ENCODE measurements at regions not wholly inside any gene's neighbourhood (a gene's known extent, or its start where the extent isn't known, plus 50 kb on each side); places are given as distances from the start of the nearest gene placed in this dataset.

GRCh38 chr7:132656846-132657776, 80.8 kb upstream of the PLXNA4 start:
- H3K27ac Mint-ChIP-seq = peak overlapping the region; percentile 36
- no peak for TF ChIP-seq CTCF (IDR thresholded peaks at IDR 0.05)
- H3K4me3 Mint-ChIP-seq = no peak overlapping the region
- POLR2A ChIA-PET = no interaction called here
- peaks cover 3% of the 10 kb centered on the region for H3K27me3 Mint-ChIP-seq
- peaks cover 7% of the 10 kb centered on the region for H3K9me3 Mint-ChIP-seq
- H3K4me1 Mint-ChIP-seq = peaks cover 39% of the 10 kb centered on the region
- ATAC-seq (ENCODE audit: low read depth) (peak; percentile 14), DNase-seq (no peak)
- CTCF ChIA-PET = no interaction called here
- intact Hi-C loops (cut with micrococcal nuclease) = loop anchor here (10.0 kb wide), 1 partner anchor 428 kb away; the partner anchor contains the start of gene CHCHD3
- no peaks in the 10 kb centered on the region for H3K36me3 Mint-ChIP-seq (ENCODE audit: low read depth)

- H3K4me1 Mint-ChIP-seq = peaks cover 39% of the 10 kb centered on the region
- no peak for ATAC-seq (ENCODE audit: low read depth)
- H3K9me3 Mint-ChIP-seq = peaks cover 7% of the 10 kb centered on the region
- TF ChIP-seq CTCF (IDR thresholded peaks at IDR 0.05) = no peak
- H3K27ac Mint-ChIP-seq = no peak overlapping the region
- no peaks in the 10 kb centered on the region for H3K36me3 Mint-ChIP-seq (ENCODE audit: low read depth)
- ChIA-PET CTCF (no interaction called here), POLR2A (no interaction called here)
- no peak for DNase-seq
- H3K27me3 Mint-ChIP-seq = peaks cover 1% of the 10 kb centered on the region
- intact Hi-C loops (cut with micrococcal nuclease) = loop anchor here (10.0 kb wide), 1 partner anchor 428 kb away; the partner anchor contains the start of gene CHCHD3
- no peak overlapping the region for H3K4me3 Mint-ChIP-seq
Measured at GRCh38 chr7:132656341-132656740, 80.1 kb upstream of the PLXNA4 start.

- Mint-ChIP-seq H3K27me3 (no peaks in the 10 kb centered on the region), H3K4me3 (peak overlapping the region; percentile 78), H3K36me3 (ENCODE audit: low read depth) (no peaks in the 10 kb centered on the region), H3K27ac (peak overlapping the region; percentile 72), H3K9me3 (peaks cover 7% of the 10 kb centered on the region), H3K4me1 (peaks cover 39% of the 10 kb centered on the region)
- ChIA-PET CTCF (no interaction called here), POLR2A (no interaction called here)
- peak; percentile 23 for ATAC-seq (ENCODE audit: low read depth)
- no peak for DNase-seq
- no peak for TF ChIP-seq CTCF (IDR thresholded peaks at IDR 0.05)
- intact Hi-C loops (cut with micrococcal nuclease) = loop anchor here (10.0 kb wide), 1 partner anchor 430 kb away; the partner anchor contains the start of gene CHCHD3
Measured at GRCh38 chr7:132655131-132655727, 79.0 kb upstream of the PLXNA4 start.

GRCh38 chr7:132654150-132654549, 77.9 kb upstream of the PLXNA4 start:
- intact Hi-C loops (cut with micrococcal nuclease) = loop anchor here (10.0 kb wide), 1 partner anchor 431 kb away; the partner anchor contains the start of gene CHCHD3
- Mint-ChIP-seq H3K4me1 (peaks cover 39% of the 10 kb centered on the region), H3K4me3 (peak overlapping the region; percentile 40), H3K27me3 (no peaks in the 10 kb centered on the region), H3K27ac (peak overlapping the region; percentile 60), H3K9me3 (peaks cover 7% of the 10 kb centered on the region), H3K36me3 (ENCODE audit: low read depth) (no peaks in the 10 kb centered on the region)
- ChIA-PET CTCF (interaction anchor here (1.1 kb wide), 1 partner anchor 16 kb away, joined by 3 read pairs; no protein-coding TSS in a partner anchor), POLR2A (no interaction called here)
- DNase-seq (no peak), ATAC-seq (ENCODE audit: low read depth) (peak; percentile 59)
- peak; percentile 27 for TF ChIP-seq CTCF (IDR thresholded peaks at IDR 0.05)
